GM18520 (cell line): ENCODE measurements at regions not wholly inside any gene's neighbourhood (a gene's known extent, or its start where the extent isn't known, plus 50 kb on each side); places are given as distances from the start of the nearest gene placed in this dataset.
"Not testable (repeated sequence)": the region's sequence is repeated elsewhere in the genome, so short reads cannot be mapped to it uniquely, and the experiment has no call there.

ENCODE experiments used
- ATAC-seq: cut with Tn5 transposase; IDR thresholded peaks from one replicate; pipeline ENCODE4 v1.9.1; 2021; ENCODE audit not compliant: unreplicated experiment

- no peak for ATAC-seq
Measured at GRCh38 chr18:51447351-51448342, 250.2 kb upstream of the MEX3C start.

DNA sequence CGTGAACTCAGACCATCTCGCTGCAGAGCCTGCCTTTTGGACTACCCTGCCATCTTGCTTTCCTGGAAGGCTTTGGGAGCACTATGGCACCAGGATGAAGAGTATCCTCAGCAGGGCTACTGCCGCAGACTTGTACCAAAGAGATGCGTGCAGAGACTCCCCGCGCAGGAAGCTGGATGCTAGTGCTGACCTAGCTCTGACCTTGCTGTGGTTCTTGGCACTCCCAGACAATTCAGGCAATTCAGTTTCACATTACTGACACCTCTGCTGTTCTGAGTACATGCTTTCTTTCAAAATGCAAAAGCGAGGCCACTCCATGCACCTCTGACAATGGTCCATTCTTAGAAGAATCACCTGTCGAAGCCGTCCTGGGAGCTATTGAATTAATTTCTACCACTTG lies 251.5 kb upstream of the MEX3C start:
- ATAC-seq: no peak

- no peak for ATAC-seq
Measured at GRCh38 chr18:51453594-51453993, 256.1 kb upstream of the MEX3C start.

DNA sequence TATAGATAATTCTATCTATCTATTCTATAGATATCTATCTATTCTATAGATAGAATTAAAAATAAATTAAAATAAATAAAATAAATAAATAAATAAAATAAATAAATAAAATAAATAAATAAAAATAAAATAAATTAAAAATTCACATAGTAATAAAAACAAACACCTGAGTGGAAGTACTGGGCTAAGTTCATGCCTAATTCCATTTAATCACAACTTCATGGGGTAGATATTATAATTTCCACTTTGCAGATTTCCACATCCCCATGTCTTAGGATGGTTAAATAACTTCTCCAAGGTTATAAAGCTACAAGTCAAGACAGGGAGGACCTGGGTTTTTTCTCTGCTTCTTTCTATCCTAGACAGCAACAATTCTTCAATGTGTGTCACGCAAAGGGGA lies 261.4 kb upstream of the MEX3C start:
- no peak for ATAC-seq

- ATAC-seq: no peak
Measured at GRCh38 chr18:51461956-51462355, 264.5 kb upstream of the MEX3C start.

GRCh38 chr18:51463483-51464136 lies 266.1 kb upstream of the MEX3C start:
- no peak for ATAC-seq

DNA sequence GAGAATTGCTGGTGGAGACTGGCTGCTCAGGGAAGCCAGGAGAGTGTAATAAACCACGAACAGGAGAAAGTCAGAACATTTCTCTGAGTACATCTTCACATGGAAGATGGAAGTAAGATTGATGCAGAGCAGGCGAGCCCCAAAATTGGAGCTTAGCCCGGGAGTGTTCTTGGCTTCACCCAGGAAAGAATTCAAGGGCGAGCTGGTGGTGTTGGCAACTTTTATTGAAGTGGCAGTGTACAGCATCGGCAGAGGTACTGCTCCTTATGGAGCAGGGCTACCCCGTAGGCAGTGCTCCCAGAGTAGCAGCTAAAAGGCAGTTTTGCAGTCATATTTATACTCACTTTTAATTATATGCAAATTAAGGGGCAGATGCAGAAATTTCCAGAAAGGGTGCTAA lies 281.4 kb upstream of the MEX3C start:
- ATAC-seq: no peak

DNA sequence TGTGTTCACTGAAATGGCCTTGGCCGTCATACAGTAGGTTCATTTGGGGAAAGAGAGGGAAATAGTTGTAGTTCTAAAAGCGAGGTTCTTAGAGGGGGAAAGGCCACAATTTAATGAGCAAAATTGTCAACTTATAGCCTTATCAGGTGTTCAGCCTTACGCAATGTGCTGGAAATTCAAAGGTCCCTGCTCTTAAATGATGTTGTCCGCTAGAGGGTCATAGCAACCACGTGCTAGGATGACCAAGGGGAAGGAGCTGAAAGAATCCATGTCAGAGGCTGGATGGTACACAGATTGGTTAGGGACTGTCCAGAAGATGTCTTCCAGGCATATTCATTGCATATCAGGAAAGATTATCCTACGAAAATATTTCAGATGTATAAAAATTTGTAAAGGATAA lies 282.3 kb upstream of the MEX3C start:
- no peak for ATAC-seq

GRCh38 chr18:51480407-51481261 lies 283.2 kb upstream of the MEX3C start:
- no peak for ATAC-seq

DNA sequence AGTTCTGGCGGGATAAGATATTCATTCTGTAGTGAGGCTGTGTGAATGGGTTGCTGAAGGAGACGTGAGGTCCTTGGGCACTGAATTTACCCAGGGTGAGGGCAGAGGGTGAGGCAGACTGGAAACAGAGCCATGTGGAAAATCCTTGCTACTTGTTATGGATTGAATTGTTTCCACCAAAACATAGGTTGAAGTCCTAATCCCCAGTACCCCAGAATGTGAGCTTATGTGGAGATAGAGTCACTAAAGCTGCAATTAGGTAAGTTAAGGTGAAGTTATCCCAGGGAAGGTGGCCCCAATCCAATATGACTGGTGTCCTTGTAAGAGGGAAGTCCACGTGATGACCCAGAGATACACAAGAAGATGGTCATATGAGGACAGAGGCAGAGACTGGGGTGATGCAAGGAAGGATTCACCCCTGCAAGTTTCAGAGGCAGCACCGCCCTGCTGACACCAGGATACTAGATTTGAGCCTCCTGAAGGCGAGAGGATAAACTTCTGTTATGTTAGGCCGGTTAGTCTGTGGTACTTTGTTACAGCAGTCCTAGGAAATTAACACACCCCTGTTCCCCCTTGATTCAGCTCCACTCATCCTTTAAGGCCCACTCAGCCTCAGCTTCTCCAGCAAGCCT lies 289.4 kb upstream of the MEX3C start:
- ATAC-seq: no peak

GRCh38 chr18:51490417-51490816 lies 292.9 kb upstream of the MEX3C start:
- no peak for ATAC-seq

GRCh38 chr18:51490860-51491259 lies 293.4 kb upstream of the MEX3C start:
- no peak for ATAC-seq

GRCh38 chr18:51491678-51492372 lies 294.3 kb upstream of the MEX3C start:
- ATAC-seq: no peak

DNA sequence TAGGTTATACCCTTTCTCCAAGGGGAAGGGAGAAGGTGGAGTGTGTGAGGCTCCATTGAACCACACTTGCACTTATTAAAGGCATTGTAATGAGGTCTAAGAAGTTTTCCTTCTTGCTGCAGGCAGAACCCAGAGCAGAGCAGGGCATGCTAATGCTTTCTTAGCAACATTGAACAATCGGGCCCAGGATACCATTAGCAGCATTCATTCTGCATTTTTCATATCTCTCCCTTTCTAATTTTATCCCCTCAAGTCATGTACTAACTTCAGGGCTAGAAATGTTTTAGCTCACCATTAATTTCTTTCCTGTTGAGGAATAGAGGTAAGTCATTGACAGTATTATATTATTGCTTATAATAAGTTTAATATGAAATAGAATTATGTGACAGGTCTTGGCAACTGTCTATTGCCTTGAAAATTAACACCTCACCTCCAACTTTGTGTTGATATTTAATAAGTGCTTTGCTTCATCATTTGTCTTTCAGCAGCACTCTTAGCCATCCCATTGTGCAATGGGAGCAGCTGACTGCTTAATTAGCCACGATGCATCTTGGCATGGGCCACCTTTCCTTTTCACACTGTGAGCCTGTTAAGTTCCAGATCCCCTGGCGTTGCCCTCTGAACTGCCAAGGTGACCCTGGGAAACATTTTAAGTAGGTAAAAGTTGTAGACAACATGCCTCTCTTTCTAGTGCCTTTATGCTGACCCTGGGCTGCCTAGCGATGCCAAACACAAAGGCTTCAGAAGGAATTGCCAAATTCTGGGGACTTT lies 300.8 kb upstream of the MEX3C start:
- no peak for ATAC-seq

DNA sequence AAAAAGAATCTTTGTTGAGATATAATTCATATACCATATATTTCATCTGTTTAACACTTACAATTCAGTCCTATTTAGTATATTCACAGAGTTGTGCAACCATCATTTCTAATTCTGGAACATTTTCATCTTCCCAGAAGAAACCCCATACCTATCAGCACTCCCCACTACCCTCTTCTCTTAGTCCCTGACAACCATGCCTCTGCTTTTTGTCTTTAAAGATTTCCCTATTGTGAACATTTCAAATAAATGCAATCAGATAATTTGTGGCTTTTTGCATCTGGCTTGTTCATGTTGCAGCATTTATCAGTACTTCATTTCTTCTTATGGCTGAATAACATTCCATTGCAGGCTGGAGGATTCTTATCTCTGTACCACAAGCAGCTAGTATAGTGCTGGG lies 305.9 kb upstream of the MEX3C start:
- no peak for ATAC-seq

DNA sequence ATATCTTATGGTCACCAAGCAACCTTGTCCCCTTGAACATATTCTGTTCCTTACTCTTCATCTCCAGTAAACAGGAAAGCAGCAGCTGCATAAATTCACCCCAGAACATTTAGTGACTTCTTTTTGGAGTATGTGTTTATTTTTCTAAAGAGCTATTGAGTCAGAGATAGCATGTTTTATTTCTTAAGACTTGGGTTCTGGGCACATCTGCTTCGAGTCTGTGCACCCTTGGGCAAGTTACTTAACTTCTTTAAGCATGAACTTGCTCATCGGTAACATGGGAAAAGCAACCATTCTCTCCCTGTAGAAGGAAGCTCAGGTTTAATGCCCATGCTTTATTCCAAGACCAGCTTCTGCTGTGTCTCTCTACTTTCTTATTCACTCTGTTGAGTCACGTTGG lies 309.3 kb upstream of the MEX3C start:
- ATAC-seq: no peak

- not testable (repeated sequence) for ATAC-seq
Measured at GRCh38 chr18:51508410-51508809, 310.9 kb upstream of the MEX3C start.

DNA sequence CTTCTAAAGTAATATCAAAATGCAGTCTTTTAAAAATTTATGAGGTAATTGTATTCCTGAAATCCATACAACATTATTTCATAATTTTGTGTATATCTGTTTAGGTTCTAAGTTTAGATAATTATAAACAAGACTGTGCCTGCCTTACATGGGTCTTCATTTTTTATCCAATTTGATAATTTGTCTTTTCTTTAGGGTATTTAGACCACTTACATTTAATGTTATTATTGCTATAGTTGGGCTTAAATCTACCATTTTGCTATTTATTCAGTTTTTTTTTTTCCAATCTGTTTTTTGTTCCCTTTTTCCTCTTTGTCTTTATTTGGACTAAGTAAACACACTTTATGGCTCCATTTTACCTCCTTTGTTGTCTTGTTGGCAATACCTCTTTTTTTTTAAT lies 312.5 kb upstream of the MEX3C start:
- no peak for ATAC-seq

DNA sequence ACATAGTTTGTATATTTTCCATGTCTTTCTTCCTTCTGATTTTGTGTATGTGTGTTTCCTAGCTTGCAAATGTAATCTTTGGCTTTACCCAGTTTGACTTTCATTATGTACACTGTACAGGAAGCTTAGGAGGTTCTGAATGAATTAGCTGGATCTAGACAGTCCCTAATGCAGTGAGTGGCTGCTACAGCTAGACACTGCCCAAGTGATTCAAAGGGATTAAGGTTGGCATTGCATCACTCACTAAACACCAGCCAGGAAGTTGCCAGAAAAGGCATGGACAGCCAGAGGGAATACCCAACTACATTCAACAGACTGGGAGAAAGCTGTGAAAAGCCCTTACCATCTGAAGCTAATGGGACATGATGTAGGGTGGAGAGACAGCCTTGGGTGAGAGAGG lies 316.0 kb upstream of the MEX3C start:
- ATAC-seq: no peak

- no peak for ATAC-seq
Measured at GRCh38 chr18:51514128-51514527, 316.6 kb upstream of the MEX3C start.
